Activated naive CD4-positive, alpha-beta T cell (primary cell): ENCODE measurements at regions not wholly inside any gene's neighbourhood (a gene's known extent, or its start where the extent isn't known, plus 50 kb on each side); places are given as distances from the start of the nearest gene placed in this dataset.
A peak's percentile ranks its signal among the peaks of the same experiment; 100 is the strongest.

Experiments
- DNase-seq, 4 experiments: peaks; one replicate each; lab custom pipeline; 2025; lab: John Stamatoyannopoulos, UW

- no peak for DNase-seq
Observed at GRCh38 chrX:13103188-13103913, 58.9 kb upstream of the FAM9C start.

GRCh38 chrX:13102636-13103035, 58.2 kb upstream of the FAM9C start:
- DNase-seq: no peak

- DNase-seq: peak in 3 of 4 experiments; percentile 1 to 15 (median 3)
Observed at GRCh38 chrX:13101441-13102139, 57.2 kb upstream of the FAM9C start.

- no peak for DNase-seq
Observed at GRCh38 chrX:13099121-13099520, 54.7 kb upstream of the FAM9C start.

GRCh38 chrX:13096728-13097127, 52.3 kb upstream of the FAM9C start:
- DNase-seq: no peak

GRCh38 chrX:13094828-13095341, 50.5 kb upstream of the FAM9C start:
- no peak for DNase-seq

- no peak for DNase-seq
Observed at GRCh38 chrX:13094374-13094773, 50.0 kb upstream of the FAM9C start.
